AG04449 (cell line): ENCODE measurements at regions not wholly inside any gene's neighbourhood (a gene's known extent, or its start where the extent isn't known, plus 50 kb on each side); places are given as distances from the start of the nearest gene placed in this dataset.

Experiments used
- CTCF ChIA-PET: fragments of 350-600 bp; formaldehyde crosslinking; extraction: SDS; loops from one replicate; lab custom pipeline; 2021; ENCODE audit warnings: antibody characterized with exemption; lab: Yijun Ruan, JAX
- POLR2A ChIA-PET: fragments of 400-600, 350-600 bp; formaldehyde crosslinking; extraction: SDS; loops from one replicate; lab custom pipeline; 2020; ENCODE audit warnings: antibody characterized with exemption, inconsistent platforms; lab: Yijun Ruan, JAX
- DNase-seq: peaks from one replicate; pipeline ENCODE4 v3.0.0-alpha.2; 2010; ENCODE audit warnings: low read depth, low spot score
- H3K4me3 ChIP-seq: 2 replicates; pipeline ENCODE4 v1.5.1; 2011; ENCODE audit warnings: low read depth, mild to moderate bottlenecking, control low read depth, low read length
- TF ChIP-seq, protein P1 (sequence below): IDR thresholded peaks from one replicate; pipeline ENCODE4 v1.5.1; 2011; ENCODE audit warnings: mild to moderate bottlenecking, moderate library complexity, low read length, control low read depth, inconsistent platforms; ENCODE audit not compliant: insufficient read depth; ENCODE audit errors: missing control alignments

DNA sequence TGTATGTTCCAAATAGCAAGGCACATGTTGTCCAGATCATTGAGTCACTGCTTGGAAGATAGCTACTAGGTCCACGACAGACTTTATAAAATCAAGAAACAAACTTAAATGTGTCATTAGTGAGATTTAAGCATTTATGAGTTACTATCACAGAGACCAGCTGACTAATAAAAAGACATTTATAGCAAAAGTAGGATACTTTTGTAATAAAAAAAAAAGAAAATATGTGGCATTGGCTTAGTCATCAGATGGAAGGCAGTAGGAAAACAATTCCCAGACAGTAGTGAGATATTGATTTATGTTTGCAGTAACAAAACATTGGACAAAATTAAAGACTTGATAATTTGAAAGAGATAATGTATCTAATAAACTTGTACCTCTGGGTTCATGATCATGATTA, 881.0 kb upstream of the LRRN3 start:
- TF ChIP-seq, protein P1, sequence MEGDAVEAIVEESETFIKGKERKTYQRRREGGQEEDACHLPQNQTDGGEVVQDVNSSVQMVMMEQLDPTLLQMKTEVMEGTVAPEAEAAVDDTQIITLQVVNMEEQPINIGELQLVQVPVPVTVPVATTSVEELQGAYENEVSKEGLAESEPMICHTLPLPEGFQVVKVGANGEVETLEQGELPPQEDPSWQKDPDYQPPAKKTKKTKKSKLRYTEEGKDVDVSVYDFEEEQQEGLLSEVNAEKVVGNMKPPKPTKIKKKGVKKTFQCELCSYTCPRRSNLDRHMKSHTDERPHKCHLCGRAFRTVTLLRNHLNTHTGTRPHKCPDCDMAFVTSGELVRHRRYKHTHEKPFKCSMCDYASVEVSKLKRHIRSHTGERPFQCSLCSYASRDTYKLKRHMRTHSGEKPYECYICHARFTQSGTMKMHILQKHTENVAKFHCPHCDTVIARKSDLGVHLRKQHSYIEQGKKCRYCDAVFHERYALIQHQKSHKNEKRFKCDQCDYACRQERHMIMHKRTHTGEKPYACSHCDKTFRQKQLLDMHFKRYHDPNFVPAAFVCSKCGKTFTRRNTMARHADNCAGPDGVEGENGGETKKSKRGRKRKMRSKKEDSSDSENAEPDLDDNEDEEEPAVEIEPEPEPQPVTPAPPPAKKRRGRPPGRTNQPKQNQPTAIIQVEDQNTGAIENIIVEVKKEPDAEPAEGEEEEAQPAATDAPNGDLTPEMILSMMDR: no peak
- ChIA-PET POLR2A (no interaction called here), CTCF (no interaction called here)
- no peak overlapping the region for H3K4me3 ChIP-seq
- DNase-seq: no peak

DNA sequence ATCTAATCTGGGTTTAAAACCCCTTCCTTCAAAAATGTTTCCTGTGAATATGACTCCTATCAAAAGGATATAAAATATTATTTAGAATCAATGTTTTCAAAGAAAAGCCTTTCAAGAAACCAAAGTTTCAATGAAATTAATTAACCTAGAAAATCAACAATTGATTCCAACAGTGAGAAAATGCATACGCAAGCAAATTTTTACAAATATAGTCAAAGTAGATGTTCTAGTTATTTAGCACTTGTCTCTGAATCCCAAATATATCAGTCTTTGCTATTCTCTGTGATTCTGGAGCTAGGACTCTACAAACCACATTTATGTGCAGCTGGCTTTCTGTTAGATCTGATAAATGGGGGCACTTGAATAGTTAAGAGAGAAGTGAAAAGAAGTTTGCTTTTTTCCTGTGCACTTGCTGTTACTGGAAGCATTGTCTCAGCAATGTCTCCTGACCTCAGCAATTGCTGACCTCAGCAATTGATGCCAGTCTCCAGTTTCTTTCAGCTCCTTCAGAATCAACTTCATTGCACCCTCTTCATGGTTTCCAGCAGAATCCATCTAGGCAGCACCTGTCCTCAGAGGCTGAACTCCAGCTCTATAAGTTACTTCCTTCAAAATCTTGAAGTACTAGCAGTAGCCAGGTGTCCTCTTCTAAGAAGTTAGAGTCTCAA, 879.9 kb upstream of the LRRN3 start:
- DNase-seq: no peak
- ChIA-PET CTCF (no interaction called here), POLR2A (no interaction called here)
- no peak overlapping the region for H3K4me3 ChIP-seq
- TF ChIP-seq, protein P1: no peak

DNA sequence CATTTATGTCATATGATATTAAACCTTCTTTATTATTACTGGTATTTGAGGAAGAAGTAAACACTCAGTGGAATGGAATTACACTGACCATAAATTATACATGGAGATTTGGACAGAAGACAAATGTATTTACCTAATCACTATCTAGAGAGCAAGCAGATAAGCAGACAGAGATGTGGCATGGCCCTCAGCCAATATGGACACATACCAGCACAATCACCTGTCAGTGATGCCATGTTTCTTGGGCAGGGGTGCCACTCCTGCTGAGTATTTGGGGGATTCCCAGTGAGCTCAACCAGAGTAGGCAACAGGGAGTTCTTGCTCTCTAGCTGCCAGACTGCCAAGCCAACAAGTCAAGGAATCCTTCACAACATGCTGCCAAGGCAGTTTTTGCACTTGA, 866.3 kb upstream of the LRRN3 start:
- POLR2A ChIA-PET: no interaction called here
- CTCF ChIA-PET: no interaction called here

DNA sequence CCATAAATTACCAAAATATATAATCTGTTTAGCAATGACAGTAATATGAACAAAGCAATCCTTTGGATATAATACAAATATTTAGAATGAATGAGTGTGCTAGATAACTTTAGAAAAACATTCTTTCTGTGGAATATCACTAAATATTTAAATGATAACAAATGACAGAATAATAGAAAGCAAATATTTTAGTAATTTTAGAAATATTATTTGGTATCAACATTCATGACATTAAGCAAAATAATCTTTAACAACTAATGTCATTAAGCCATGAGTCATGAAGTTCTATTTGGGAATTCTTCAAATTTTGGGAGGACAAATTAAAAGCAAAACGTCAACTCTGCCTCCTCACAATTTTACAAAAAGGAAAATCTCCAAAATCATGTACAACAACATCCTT, 844.8 kb upstream of the LRRN3 start:
- ChIA-PET CTCF (no interaction called here), POLR2A (no interaction called here)
- TF ChIP-seq, protein P1: no peak
- H3K4me3 ChIP-seq: no peak overlapping the region
- DNase-seq: no peak

More for the DNA sequence above, 866.3 kb upstream of the LRRN3 start:
- no peak for DNase-seq
- H3K4me3 ChIP-seq: no peak overlapping the region
- TF ChIP-seq, protein P1: no peak

DNA sequence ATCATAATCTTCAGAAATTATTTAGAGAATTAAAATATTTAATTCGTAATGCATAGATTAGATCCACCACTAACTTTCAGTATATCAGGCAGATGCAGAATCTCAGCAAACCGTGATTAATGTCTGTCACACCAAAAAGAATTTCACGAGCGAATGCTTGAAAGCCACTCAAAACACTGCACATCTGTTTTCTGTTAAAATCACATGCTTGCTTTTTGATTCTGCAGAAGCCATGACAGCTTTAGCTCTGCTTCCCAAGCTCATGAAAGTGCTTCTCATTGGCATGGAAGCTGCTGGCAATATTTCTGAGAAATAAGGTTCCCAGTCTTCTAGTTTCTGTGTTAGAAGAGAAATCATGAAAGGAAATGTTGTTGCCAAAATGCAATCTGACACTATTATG, 837.8 kb upstream of the LRRN3 start:
- H3K4me3 ChIP-seq: no peak overlapping the region
- no peak for DNase-seq
- CTCF ChIA-PET: no interaction called here
- TF ChIP-seq, protein P1: no peak
- POLR2A ChIA-PET: no interaction called here

DNA sequence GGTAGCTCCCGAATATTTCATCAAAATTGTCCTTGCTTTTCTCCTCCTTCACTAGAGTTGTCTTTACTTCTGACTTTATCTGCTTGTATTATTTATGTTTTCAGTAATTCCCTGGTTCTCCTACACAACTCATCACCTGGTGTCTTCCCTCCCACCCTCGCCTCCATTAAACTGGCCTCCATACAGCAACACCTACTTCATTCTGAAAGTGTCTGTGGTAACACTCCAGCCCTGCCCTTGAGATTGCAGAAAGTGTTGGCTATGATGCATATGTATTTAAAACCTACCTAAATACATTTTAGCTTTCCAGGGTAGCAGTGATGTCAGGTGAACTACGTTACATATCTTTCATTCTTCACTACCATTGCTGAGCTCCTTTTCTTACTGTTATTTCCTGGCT, 833.3 kb upstream of the LRRN3 start:
- no peak for DNase-seq
- no peak overlapping the region for H3K4me3 ChIP-seq
- POLR2A ChIA-PET: no interaction called here
- TF ChIP-seq, protein P1: no peak
- CTCF ChIA-PET: no interaction called here
